ENCODE measurements at regions not wholly inside any gene's neighbourhood (a gene's known extent, or its start where the extent isn't known, plus 50 kb on each side); places are given as distances from the start of the nearest gene placed in this dataset.
A peak's percentile ranks its signal among the peaks of the same experiment; 100 is the strongest.
"Not testable (repeated sequence)": the region's sequence is repeated elsewhere in the genome, so short reads cannot be mapped to it uniquely, and the experiment has no call there.

GRCh38 chr1:172717722-172718465 is 59.0 kb downstream of the FASLG start:
- peak; percentile 13 to 45 for DNase-seq (ENCODE audit: low read depth in 2 of 2)

- no peak for DNase-seq (ENCODE audit: low read depth in 2 of 2)
These were observed 60.2 kb downstream of the FASLG start for GRCh38 chr1:172719066-172719627.

GRCh38 chr1:172719694-172720138 is 60.8 kb downstream of the FASLG start:
- peak; percentile 24 to 57 for DNase-seq (ENCODE audit: low read depth in 2 of 2)

- DNase-seq (ENCODE audit: low read depth in 2 of 2): no peak
These were observed 61.4 kb downstream of the FASLG start for GRCh38 chr1:172720339-172720738.

- DNase-seq (ENCODE audit: low read depth in 2 of 2): no peak
These were observed 64.3 kb downstream of the FASLG start for GRCh38 chr1:172723251-172723650.

GRCh38 chr1:172724232-172724631 is 65.3 kb downstream of the FASLG start:
- DNase-seq (ENCODE audit: low read depth in 2 of 2): no peak

- no peak for DNase-seq (ENCODE audit: low read depth in 2 of 2)
These were observed 66.1 kb downstream of the FASLG start for GRCh38 chr1:172724765-172725613.

- DNase-seq (ENCODE audit: low read depth in 2 of 2): no peak
These were observed 67.8 kb downstream of the FASLG start for GRCh38 chr1:172726740-172727139.

GRCh38 chr1:172727275-172727857 is 68.5 kb downstream of the FASLG start:
- no peak for DNase-seq (ENCODE audit: low read depth in 2 of 2)

- DNase-seq (ENCODE audit: low read depth in 2 of 2): peak in 1 of 2 donors; percentile 46
These were observed 69.2 kb downstream of the FASLG start for GRCh38 chr1:172727956-172728603.

GRCh38 chr1:172728705-172729104 is 69.8 kb downstream of the FASLG start:
- not testable (repeated sequence) for DNase-seq (ENCODE audit: low read depth in 2 of 2)

- no peak for DNase-seq (ENCODE audit: low read depth in 2 of 2)
These were observed 73.5 kb downstream of the FASLG start for GRCh38 chr1:172732427-172732826.

GRCh38 chr1:172733815-172734214 is 74.9 kb downstream of the FASLG start:
- DNase-seq (ENCODE audit: low read depth in 2 of 2): no peak

- no peak for DNase-seq (ENCODE audit: low read depth in 2 of 2)
These were observed 79.5 kb downstream of the FASLG start for GRCh38 chr1:172738389-172738788.

- peak; percentile 26 to 61 for DNase-seq (ENCODE audit: low read depth in 2 of 2)
These were observed 83.9 kb downstream of the FASLG start for GRCh38 chr1:172742599-172743500.

- DNase-seq (ENCODE audit: low read depth in 2 of 2): peak; percentile 57 to 81
These were observed 86.1 kb downstream of the FASLG start for GRCh38 chr1:172745014-172745413.

- DNase-seq (ENCODE audit: low read depth in 2 of 2): peak in 1 of 2 donors; percentile 87
These were observed 87.4 kb downstream of the FASLG start for GRCh38 chr1:172746091-172746949.

- no peak for DNase-seq (ENCODE audit: low read depth in 2 of 2)
These were observed 89.3 kb downstream of the FASLG start for GRCh38 chr1:172748201-172748600.

GRCh38 chr1:172751683-172752082 is 92.8 kb downstream of the FASLG start:
- no peak for DNase-seq (ENCODE audit: low read depth in 2 of 2)

Measured in dermis microvascular lymphatic vessel endothelial cell (primary cell).